Liver (tissue), 8 donors: ENCODE measurements at regions not wholly inside any gene's neighbourhood (a gene's known extent, or its start where the extent isn't known, plus 50 kb on each side); places are given as distances from the start of the nearest gene placed in this dataset.

Experiments
- DNase-seq: peaks from one replicate; pipeline ENCODE4 v3.0.0-alpha.2; 2017; ENCODE audit warnings: low spot score
- H3K27ac ChIP-seq, 2 donors: one replicate each; pipeline ENCODE4 v1.7.0; 2013; ENCODE audit warnings: inconsistent platforms in 2 of 2, low read length in 2 of 2, control low read depth in 1 of 2, low read depth in 1 of 2, mild to moderate bottlenecking in 1 of 2
- H3K27me3 ChIP-seq, 4 donors: one replicate each; pipeline versions ENCODE4 v1.6.1 to v1.7.0; 2013; ENCODE audit warnings: low read length in 3 of 4, inconsistent platforms in 1 of 4, mild to moderate bottlenecking in 1 of 4, moderate library complexity in 1 of 4; ENCODE audit not compliant: control insufficient read depth in 4 of 4, insufficient read depth in 4 of 4
- H3K36me3 ChIP-seq, 4 donors: one replicate each; pipeline versions ENCODE4 v1.6.1 to v1.7.0; 2013; ENCODE audit warnings: low read length in 3 of 4, mild to moderate bottlenecking in 3 of 4, low read depth in 1 of 4, moderate library complexity in 1 of 4; ENCODE audit not compliant: control insufficient read depth in 4 of 4, insufficient read depth in 3 of 4
- H3K4me1 ChIP-seq, 4 donors: one replicate each; pipeline versions ENCODE4 v1.6.1 to v1.7.0; 2013; ENCODE audit warnings: low read length in 3 of 4, mild to moderate bottlenecking in 3 of 4, moderate library complexity in 1 of 4; ENCODE audit not compliant: control insufficient read depth in 4 of 4, insufficient read depth in 4 of 4
- H3K4me3 ChIP-seq, 3 donors: one replicate each; pipeline versions ENCODE4 v1.6.1 to v1.7.0; 2013; ENCODE audit warnings: low read length in 3 of 3, control low read depth in 1 of 3, low read depth in 1 of 3, mild to moderate bottlenecking in 1 of 3
- H3K9ac ChIP-seq, 2 donors: one replicate each; pipeline ENCODE4 v1.7.0; 2013; ENCODE audit warnings: low read length in 2 of 2, mild to moderate bottlenecking in 2 of 2, moderate library complexity in 2 of 2, control low read depth in 1 of 2, low read depth in 1 of 2
- H3K9me3 ChIP-seq, 4 donors: one replicate each; pipeline versions ENCODE4 v1.6.1 to v1.7.0; 2013; ENCODE audit warnings: low read length in 3 of 4; ENCODE audit not compliant: control insufficient read depth in 4 of 4
- EGR1 ChIP-seq, 2 donors: IDR thresholded peaks; 2 replicates each; pipeline ENCODE4 v1.6.1; 2016 to 2018; ENCODE audit warnings: antibody characterized with exemption in 2 of 2, low read depth in 2 of 2
- FOXA1 ChIP-seq: IDR thresholded peaks from 2 replicates; pipeline ENCODE4 v1.6.1; 2016; ENCODE audit warnings: antibody characterized with exemption
- FOXA2 ChIP-seq: IDR thresholded peaks from 2 replicates; pipeline ENCODE4 v1.6.1; 2016; ENCODE audit warnings: antibody characterized with exemption
- GABPA ChIP-seq, 2 donors: IDR thresholded peaks in 1 of 2; conservative IDR thresholded peaks in 1 of 2; 2 replicates each; pipeline ENCODE4 v1.6.1; 2016; ENCODE audit warnings: antibody characterized with exemption in 2 of 2, mild to moderate bottlenecking in 1 of 2, moderate library complexity in 1 of 2
- HNF4A ChIP-seq, 2 donors: conservative IDR thresholded peaks; 2 replicates each; pipeline ENCODE4 v1.6.1; 2016; ENCODE audit warnings: antibody characterized with exemption in 2 of 2, mild to moderate bottlenecking in 2 of 2
- HNF4G ChIP-seq: IDR thresholded peaks from 2 replicates; pipeline ENCODE4 v1.6.1; 2016; ENCODE audit warnings: antibody characterized with exemption
- JUND ChIP-seq, 2 donors: IDR thresholded peaks; 2 replicates each; pipeline ENCODE4 v1.6.1; 2016; ENCODE audit warnings: antibody characterized with exemption in 2 of 2
- NR2F2 ChIP-seq: IDR thresholded peaks from 2 replicates; pipeline ENCODE4 v1.6.1; 2016; ENCODE audit warnings: antibody characterized with exemption
- RAD21 ChIP-seq, 2 donors: IDR thresholded peaks; 2 replicates each; pipeline ENCODE4 v1.6.1; 2016; ENCODE audit warnings: antibody characterized with exemption in 2 of 2, mild to moderate bottlenecking in 2 of 2
- RXRA ChIP-seq, 2 donors: IDR thresholded peaks; 2 replicates each; pipeline ENCODE4 v1.6.1; 2017 to 2018; ENCODE audit warnings: antibody characterized with exemption in 2 of 2, mild to moderate bottlenecking in 1 of 2
- SP1 ChIP-seq: IDR thresholded peaks from 2 replicates; pipeline ENCODE4 v1.6.1; 2018; ENCODE audit warnings: antibody characterized with exemption, mild to moderate bottlenecking
- TAF1 ChIP-seq: conservative IDR thresholded peaks from 2 replicates; pipeline ENCODE4 v1.6.1; 2016; ENCODE audit warnings: antibody characterized with exemption, mild to moderate bottlenecking
- YY1 ChIP-seq: IDR thresholded peaks from 2 replicates; pipeline ENCODE4 v1.6.1; 2016; ENCODE audit warnings: antibody characterized with exemption, mild to moderate bottlenecking
- WGBS: extraction: QIAGEN DNeasy Blood & Tissue Kit; methylation state at CpG from one replicate; pipeline ENCODE4 v1.1.7; 2013; 5-methylcytosine and 5-hydroxymethylcytosine counted together
- TF ChIP-seq, protein P1 (sequence below): IDR thresholded peaks from 2 replicates; pipeline ENCODE4 v1.6.1; 2016; ENCODE audit warnings: antibody characterized with exemption
- TF ChIP-seq, protein P2 (sequence below): IDR thresholded peaks from 2 replicates; pipeline ENCODE4 v1.6.1; 2016; ENCODE audit warnings: antibody characterized with exemption, mild to moderate bottlenecking
- TF ChIP-seq, protein P3 (sequence below): IDR thresholded peaks from 2 replicates; pipeline ENCODE4 v1.6.1; 2016; ENCODE audit warnings: antibody characterized with exemption
- TF ChIP-seq, protein P4 (sequence below): IDR thresholded peaks from 2 replicates; pipeline ENCODE4 v1.6.1; 2016; ENCODE audit warnings: antibody characterized with exemption
- TF ChIP-seq, protein P5 (sequence below): fragments of 150-350 bp; IDR thresholded peaks from 2 replicates; pipeline ENCODE4 v1.5.1; 2017; ENCODE audit warnings: improper control_type of control experiment, low read depth, low read length; ENCODE audit not compliant: missing input control
- donor health status: healthy.
- donor health status: healthy.
- donor health status: healthy.
- donor health status: healthy.
- donor health status: healthy.

DNA sequence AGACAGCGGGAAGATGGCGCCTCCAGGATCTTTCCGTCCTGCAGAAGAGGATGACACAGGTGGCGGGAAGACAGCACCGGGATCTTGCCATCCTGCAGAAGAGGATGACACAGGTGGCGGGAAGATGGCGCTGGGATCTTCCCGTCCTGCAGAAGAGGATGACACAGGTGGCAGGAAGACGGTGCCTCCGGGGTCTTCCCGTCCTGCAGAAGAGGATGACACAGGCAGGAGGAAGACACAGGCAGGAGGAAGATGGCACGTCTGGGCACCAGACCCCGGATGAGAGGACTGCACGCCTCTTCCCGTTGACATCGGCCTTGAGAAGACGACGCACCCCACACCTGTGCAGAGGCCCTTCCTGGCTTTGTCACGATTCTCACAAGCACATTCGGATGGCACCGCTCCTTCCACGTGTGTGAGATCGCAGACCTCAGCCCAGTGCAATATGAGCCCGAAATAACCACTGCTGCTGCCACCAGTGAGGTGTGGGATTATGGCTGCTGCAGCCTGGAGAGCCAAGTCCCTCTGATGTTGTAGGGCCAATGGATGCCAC lies 79.4 kb upstream of the SNTG2 start:
- no peak for TF ChIP-seq HNF4G
- no peak for TF ChIP-seq JUND (IDR thresholded peaks at IDR 0.05)
- no peak for TF ChIP-seq HNF4A (conservative IDR thresholded peaks at IDR 0.05)
- TF ChIP-seq, protein P1, sequence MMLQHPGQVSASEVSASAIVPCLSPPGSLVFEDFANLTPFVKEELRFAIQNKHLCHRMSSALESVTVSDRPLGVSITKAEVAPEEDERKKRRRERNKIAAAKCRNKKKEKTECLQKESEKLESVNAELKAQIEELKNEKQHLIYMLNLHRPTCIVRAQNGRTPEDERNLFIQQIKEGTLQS = no peak
- no peak for TF ChIP-seq NR2F2
- TF ChIP-seq FOXA1 = no peak
- TF ChIP-seq FOXA2 = no peak
- TF ChIP-seq, protein P2, sequence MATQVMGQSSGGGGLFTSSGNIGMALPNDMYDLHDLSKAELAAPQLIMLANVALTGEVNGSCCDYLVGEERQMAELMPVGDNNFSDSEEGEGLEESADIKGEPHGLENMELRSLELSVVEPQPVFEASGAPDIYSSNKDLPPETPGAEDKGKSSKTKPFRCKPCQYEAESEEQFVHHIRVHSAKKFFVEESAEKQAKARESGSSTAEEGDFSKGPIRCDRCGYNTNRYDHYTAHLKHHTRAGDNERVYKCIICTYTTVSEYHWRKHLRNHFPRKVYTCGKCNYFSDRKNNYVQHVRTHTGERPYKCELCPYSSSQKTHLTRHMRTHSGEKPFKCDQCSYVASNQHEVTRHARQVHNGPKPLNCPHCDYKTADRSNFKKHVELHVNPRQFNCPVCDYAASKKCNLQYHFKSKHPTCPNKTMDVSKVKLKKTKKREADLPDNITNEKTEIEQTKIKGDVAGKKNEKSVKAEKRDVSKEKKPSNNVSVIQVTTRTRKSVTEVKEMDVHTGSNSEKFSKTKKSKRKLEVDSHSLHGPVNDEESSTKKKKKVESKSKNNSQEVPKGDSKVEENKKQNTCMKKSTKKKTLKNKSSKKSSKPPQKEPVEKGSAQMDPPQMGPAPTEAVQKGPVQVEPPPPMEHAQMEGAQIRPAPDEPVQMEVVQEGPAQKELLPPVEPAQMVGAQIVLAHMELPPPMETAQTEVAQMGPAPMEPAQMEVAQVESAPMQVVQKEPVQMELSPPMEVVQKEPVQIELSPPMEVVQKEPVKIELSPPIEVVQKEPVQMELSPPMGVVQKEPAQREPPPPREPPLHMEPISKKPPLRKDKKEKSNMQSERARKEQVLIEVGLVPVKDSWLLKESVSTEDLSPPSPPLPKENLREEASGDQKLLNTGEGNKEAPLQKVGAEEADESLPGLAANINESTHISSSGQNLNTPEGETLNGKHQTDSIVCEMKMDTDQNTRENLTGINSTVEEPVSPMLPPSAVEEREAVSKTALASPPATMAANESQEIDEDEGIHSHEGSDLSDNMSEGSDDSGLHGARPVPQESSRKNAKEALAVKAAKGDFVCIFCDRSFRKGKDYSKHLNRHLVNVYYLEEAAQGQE = no peak
- TF ChIP-seq RAD21 (IDR thresholded peaks at IDR 0.05) = no peak
- TF ChIP-seq RXRA (IDR thresholded peaks at IDR 0.05) = no peak
- no peak for TF ChIP-seq TAF1
- TF ChIP-seq, protein P3, sequence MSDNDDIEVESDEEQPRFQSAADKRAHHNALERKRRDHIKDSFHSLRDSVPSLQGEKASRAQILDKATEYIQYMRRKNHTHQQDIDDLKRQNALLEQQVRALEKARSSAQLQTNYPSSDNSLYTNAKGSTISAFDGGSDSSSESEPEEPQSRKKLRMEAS = no peak
- TF ChIP-seq, protein P4, sequence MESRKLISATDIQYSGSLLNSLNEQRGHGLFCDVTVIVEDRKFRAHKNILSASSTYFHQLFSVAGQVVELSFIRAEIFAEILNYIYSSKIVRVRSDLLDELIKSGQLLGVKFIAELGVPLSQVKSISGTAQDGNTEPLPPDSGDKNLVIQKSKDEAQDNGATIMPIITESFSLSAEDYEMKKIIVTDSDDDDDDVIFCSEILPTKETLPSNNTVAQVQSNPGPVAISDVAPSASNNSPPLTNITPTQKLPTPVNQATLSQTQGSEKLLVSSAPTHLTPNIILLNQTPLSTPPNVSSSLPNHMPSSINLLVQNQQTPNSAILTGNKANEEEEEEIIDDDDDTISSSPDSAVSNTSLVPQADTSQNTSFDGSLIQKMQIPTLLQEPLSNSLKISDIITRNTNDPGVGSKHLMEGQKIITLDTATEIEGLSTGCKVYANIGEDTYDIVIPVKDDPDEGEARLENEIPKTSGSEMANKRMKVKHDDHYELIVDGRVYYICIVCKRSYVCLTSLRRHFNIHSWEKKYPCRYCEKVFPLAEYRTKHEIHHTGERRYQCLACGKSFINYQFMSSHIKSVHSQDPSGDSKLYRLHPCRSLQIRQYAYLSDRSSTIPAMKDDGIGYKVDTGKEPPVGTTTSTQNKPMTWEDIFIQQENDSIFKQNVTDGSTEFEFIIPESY = no peak
- H3K9ac ChIP-seq = no peak overlapping the region
- no peak overlapping the region for H3K27ac ChIP-seq
- no peak overlapping the region for H3K4me3 ChIP-seq
- no peaks in the 10 kb centered on the region for H3K9me3 ChIP-seq
- no peak for DNase-seq
- WGBS = 83% methylated on average over 24 of the region's 24 CpGs
- no peaks in the 10 kb centered on the region for H3K36me3 ChIP-seq
- H3K27me3 ChIP-seq = peaks cover 0 to 2% (median 0%) of the 10 kb centered on the region in 4 donors
- H3K4me1 ChIP-seq = no peaks in the 10 kb centered on the region

DNA sequence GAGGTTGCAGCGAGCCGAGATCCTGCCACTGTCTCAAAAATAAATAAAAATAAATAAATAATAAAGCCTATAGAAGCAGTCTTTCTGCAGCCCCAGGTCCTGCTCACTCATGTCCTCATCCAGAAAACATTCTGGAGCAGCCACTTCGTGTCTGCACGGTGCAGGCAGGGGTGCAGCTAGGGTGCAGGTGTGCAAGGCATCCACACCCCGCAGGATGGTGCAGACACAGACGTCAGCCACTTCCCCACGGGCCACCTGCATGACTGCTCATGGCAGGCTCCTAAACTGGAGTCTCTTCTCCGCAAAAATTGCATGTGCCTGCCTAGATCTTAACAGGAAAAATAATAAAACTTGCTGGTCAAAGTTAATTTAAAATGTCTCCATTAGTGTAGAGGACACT lies 80.2 kb upstream of the SNTG2 start:
- Histone ChIP-seq H3K4me1 (no peaks in the 10 kb centered on the region), H3K27ac (no peak overlapping the region), H3K9me3 (no peaks in the 10 kb centered on the region), H3K4me3 (no peak overlapping the region), H3K36me3 (no peaks in the 10 kb centered on the region), H3K9ac (no peak overlapping the region), H3K27me3 (peaks cover 0 to 2% (median 0%) of the 10 kb centered on the region in 4 donors)
- DNase-seq = no peak
- WGBS = 77% methylated on average over 8 of the region's 8 CpGs
- no peak for TF ChIP-seq FOXA1
- TF ChIP-seq FOXA2 = no peak
- no peak for TF ChIP-seq EGR1 (IDR thresholded peaks at IDR 0.05; ENCODE audit: low read depth in 2 of 2)
- TF ChIP-seq, protein P4 = no peak
- TF ChIP-seq SP1 = no peak
- no peak for TF ChIP-seq YY1
- no peak for TF ChIP-seq TAF1
- TF ChIP-seq RXRA (IDR thresholded peaks at IDR 0.05) = no peak
- no peak for TF ChIP-seq HNF4G
- no peak for TF ChIP-seq GABPA (IDR thresholded peaks at IDR 0.05 in 1 of 2, conservative IDR thresholded peaks at IDR 0.05 in 1 of 2)
- TF ChIP-seq JUND (IDR thresholded peaks at IDR 0.05) = no peak
- TF ChIP-seq, protein P5, sequence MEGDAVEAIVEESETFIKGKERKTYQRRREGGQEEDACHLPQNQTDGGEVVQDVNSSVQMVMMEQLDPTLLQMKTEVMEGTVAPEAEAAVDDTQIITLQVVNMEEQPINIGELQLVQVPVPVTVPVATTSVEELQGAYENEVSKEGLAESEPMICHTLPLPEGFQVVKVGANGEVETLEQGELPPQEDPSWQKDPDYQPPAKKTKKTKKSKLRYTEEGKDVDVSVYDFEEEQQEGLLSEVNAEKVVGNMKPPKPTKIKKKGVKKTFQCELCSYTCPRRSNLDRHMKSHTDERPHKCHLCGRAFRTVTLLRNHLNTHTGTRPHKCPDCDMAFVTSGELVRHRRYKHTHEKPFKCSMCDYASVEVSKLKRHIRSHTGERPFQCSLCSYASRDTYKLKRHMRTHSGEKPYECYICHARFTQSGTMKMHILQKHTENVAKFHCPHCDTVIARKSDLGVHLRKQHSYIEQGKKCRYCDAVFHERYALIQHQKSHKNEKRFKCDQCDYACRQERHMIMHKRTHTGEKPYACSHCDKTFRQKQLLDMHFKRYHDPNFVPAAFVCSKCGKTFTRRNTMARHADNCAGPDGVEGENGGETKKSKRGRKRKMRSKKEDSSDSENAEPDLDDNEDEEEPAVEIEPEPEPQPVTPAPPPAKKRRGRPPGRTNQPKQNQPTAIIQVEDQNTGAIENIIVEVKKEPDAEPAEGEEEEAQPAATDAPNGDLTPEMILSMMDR = no peak
- no peak for TF ChIP-seq HNF4A (conservative IDR thresholded peaks at IDR 0.05)
- TF ChIP-seq, protein P1 = no peak
